MM.1S (cell line): ENCODE measurements at regions not wholly inside any gene's neighbourhood (a gene's known extent, or its start where the extent isn't known, plus 50 kb on each side); places are given as distances from the start of the nearest gene placed in this dataset.

Source experiments
- CTCF ChIP-seq: fragments of 300-600 bp; sonication (generic); IDR thresholded peaks from 2 replicates; pipeline ENCODE4 v1.5.1; 2016; ENCODE audit warnings: antibody characterized with exemption, low read length, mixed read lengths
- EZH2 ChIP-seq: fragments of 300-600 bp; sonication (generic); optimal IDR thresholded peaks from 2 replicates; pipeline ENCODE3; 2017; ENCODE audit warnings: low read depth, mild to moderate bottlenecking, antibody characterized with exemption, low read length, mixed read lengths

- TF ChIP-seq CTCF (no peak), EZH2 (no peak)
Measured at GRCh38 chr5:12335938-12336337, 431.7 kb upstream of the CTNND2 start.
